Naive thymus-derived CD4-positive, alpha-beta T cell (primary cell): ENCODE measurements at regions not wholly inside any gene's neighbourhood (a gene's known extent, or its start where the extent isn't known, plus 50 kb on each side); places are given as distances from the start of the nearest gene placed in this dataset.

Source experiments
- ATAC-seq: fragments of 150-1000 bp; cut with Tn5 transposase; 2 replicates; pipeline ENCODE4 v1.10.0; 2021; ENCODE audit warnings: mild to moderate bottlenecking, moderate library complexity
- CTCF ChIA-PET: fragments of 350-600 bp; sonication (Branson Sonifier 250); formaldehyde crosslinking; loops from one replicate; lab custom pipeline; 2021; ENCODE audit warnings: antibody characterized with exemption; lab: Charles Lee
- POLR2A ChIA-PET: fragments of 350-600 bp; sonication (Branson Sonifier 250); formaldehyde crosslinking; loops from one replicate; lab custom pipeline; 2021; ENCODE audit warnings: antibody characterized with exemption, inconsistent platforms; lab: Charles Lee
- DNase-seq, 9 donors: peaks; one replicate each; pipeline versions ENCODE4 v3.0.0 to v3.0.0-alpha.2; 2020 to 2022; ENCODE audit warnings: mixed read lengths in 1 of 9
- H3K27ac ChIP-seq: one replicate; pipeline ENCODE4 v1.7.0; 2013; ENCODE audit warnings: mild to moderate bottlenecking, low read depth, low read length, moderate library complexity
- H3K27me3 ChIP-seq, 2 donors: one replicate each; pipeline ENCODE4 v1.7.0; 2013; ENCODE audit warnings: low read length in 2 of 2, mild to moderate bottlenecking in 2 of 2, moderate library complexity in 2 of 2; ENCODE audit not compliant: control insufficient read depth in 2 of 2, insufficient read depth in 2 of 2
- H3K36me3 ChIP-seq, 3 experiments: 1 replicate in 2 of 3; 2 replicates in 1 of 3; pipeline ENCODE4 v1.7.0; 2013; ENCODE audit warnings: low read length in 3 of 3, mild to moderate bottlenecking in 3 of 3, moderate library complexity in 1 of 3; ENCODE audit not compliant: insufficient read depth in 3 of 3, control insufficient read depth in 2 of 3
- H3K4me1 ChIP-seq, 2 donors: one replicate each; pipeline ENCODE4 v1.7.0; 2013; ENCODE audit warnings: low read length in 2 of 2, mild to moderate bottlenecking in 2 of 2, moderate library complexity in 1 of 2; ENCODE audit not compliant: control insufficient read depth in 2 of 2, insufficient read depth in 2 of 2
- H3K4me3 ChIP-seq: 2 replicates; pipeline ENCODE4 v1.7.0; 2013; ENCODE audit warnings: mild to moderate bottlenecking, low read length
- H3K9me3 ChIP-seq, 3 experiments: 1 replicate in 2 of 3; 2 replicates in 1 of 3; pipeline ENCODE4 v1.7.0; 2013; ENCODE audit warnings: low read length in 3 of 3; ENCODE audit not compliant: control insufficient read depth in 2 of 3
- H3K27ac Mint-ChIP-seq, 9 donors: one replicate each; pipeline ENCODE4 v1.8.0; 2020 to 2022; ENCODE audit warnings: mixed read lengths in 9 of 9, mild to moderate bottlenecking in 8 of 9, moderate library complexity in 5 of 9, inconsistent platforms in 2 of 9
- H3K27me3 Mint-ChIP-seq, 5 donors: one replicate each; pipeline ENCODE4 v1.8.0; 2021 to 2022; ENCODE audit warnings: mixed read lengths in 5 of 5, mild to moderate bottlenecking in 1 of 5
- H3K36me3 Mint-ChIP-seq, 5 donors: one replicate each; pipeline ENCODE4 v1.8.0; 2020 to 2022; ENCODE audit warnings: mixed read lengths in 5 of 5, mild to moderate bottlenecking in 3 of 5, inconsistent platforms in 1 of 5
- H3K4me1 Mint-ChIP-seq, 7 donors: one replicate each; pipeline ENCODE4 v1.8.0; 2020 to 2022; ENCODE audit warnings: mixed read lengths in 7 of 7, mild to moderate bottlenecking in 3 of 7, inconsistent platforms in 1 of 7
- H3K4me3 Mint-ChIP-seq, 10 donors: one replicate each; pipeline ENCODE4 v1.8.0; 2020 to 2022; ENCODE audit warnings: mild to moderate bottlenecking in 10 of 10, mixed read lengths in 10 of 10, moderate library complexity in 6 of 10, inconsistent platforms in 2 of 10
- H3K9me3 Mint-ChIP-seq, 11 donors: one replicate each; pipeline ENCODE4 v1.8.0; 2020 to 2022; ENCODE audit warnings: mixed read lengths in 11 of 11, mild to moderate bottlenecking in 4 of 11, inconsistent platforms in 1 of 11, moderate library complexity in 1 of 11
- intact Hi-C, 2 donors: fragments of 100-400 bp; cut with micrococcal nuclease; formaldehyde crosslinking; loops; one replicate each; pipeline ENCODE4 v1.15.1; 2023

GRCh38 chr16:60110531-60110930, 1376.4 kb upstream of the GOT2 start:
- H3K9me3 ChIP-seq, result no peaks in the 10 kb centered on the region
- intact Hi-C loops, result no loop called here
- no peak overlapping the region for H3K27ac Mint-ChIP-seq

GRCh38 chr16:60107871-60108270, 1373.8 kb upstream of the GOT2 start:
- ATAC-seq (no peak), DNase-seq (no peak)
- POLR2A ChIA-PET, result no interaction called here
- Mint-ChIP-seq H3K36me3 (no peaks in the 10 kb centered on the region), H3K9me3 (peaks cover 0 to 12% (median 4%) of the 10 kb centered on the region in 11 donors), H3K27ac (no peak overlapping the region), H3K27me3 (no peaks in the 10 kb centered on the region), H3K4me1 (peaks cover 0 to 13% (median 0%) of the 10 kb centered on the region in 7 donors), H3K4me3 (peak overlapping the region in 2 of 10 donors; percentile 17 to 30)
- Histone ChIP-seq H3K4me3 (no peak overlapping the region), H3K9me3 (no peaks in the 10 kb centered on the region), H3K36me3 (no peaks in the 10 kb centered on the region), H3K4me1 (no peaks in the 10 kb centered on the region), H3K27me3 (no peaks in the 10 kb centered on the region), H3K27ac (no peak overlapping the region)
- intact Hi-C loops, result no loop called here
- CTCF ChIA-PET, result no interaction called here

More at GRCh38 chr16:60110531-60110930, 1376.4 kb upstream of the GOT2 start:
- peaks cover 0 to 9% (median 4%) of the 10 kb centered on the region in 11 donors for H3K9me3 Mint-ChIP-seq
- Histone ChIP-seq H3K36me3 (no peaks in the 10 kb centered on the region), H3K27me3 (no peaks in the 10 kb centered on the region), H3K27ac (no peak overlapping the region), H3K4me1 (no peaks in the 10 kb centered on the region), H3K4me3 (no peak overlapping the region)
- peaks cover 0 to 13% (median 0%) of the 10 kb centered on the region in 7 donors for H3K4me1 Mint-ChIP-seq
- H3K27me3 Mint-ChIP-seq, result no peaks in the 10 kb centered on the region
- H3K4me3 Mint-ChIP-seq, result no peak overlapping the region
- ChIA-PET CTCF (no interaction called here), POLR2A (no interaction called here)
- ATAC-seq (no peak), DNase-seq (no peak)
- H3K36me3 Mint-ChIP-seq, result no peaks in the 10 kb centered on the region

GRCh38 chr16:60107437-60107836, 1373.3 kb upstream of the GOT2 start:
- H3K27me3 ChIP-seq, result no peaks in the 10 kb centered on the region
- H3K4me3 ChIP-seq, result no peak overlapping the region
- Mint-ChIP-seq H3K9me3 (peaks cover 0 to 12% (median 3%) of the 10 kb centered on the region in 11 donors), H3K27me3 (no peaks in the 10 kb centered on the region), H3K27ac (no peak overlapping the region), H3K4me1 (peaks cover 0 to 13% (median 0%) of the 10 kb centered on the region in 7 donors), H3K36me3 (no peaks in the 10 kb centered on the region), H3K4me3 (peak overlapping the region in 3 of 10 donors; percentile 10 to 30 (median 17))
- intact Hi-C loops, result no loop called here
- no peak overlapping the region for H3K27ac ChIP-seq
- CTCF ChIA-PET, result no interaction called here
- POLR2A ChIA-PET, result no interaction called here
- DNase-seq (peak in 1 of 9 donors; percentile 1), ATAC-seq (peak; percentile 52)
- H3K4me1 ChIP-seq, result no peaks in the 10 kb centered on the region
- no peaks in the 10 kb centered on the region for H3K9me3 ChIP-seq
- H3K36me3 ChIP-seq, result no peaks in the 10 kb centered on the region

- Mint-ChIP-seq H3K4me1 (no peaks in the 10 kb centered on the region), H3K27ac (no peak overlapping the region), H3K27me3 (no peaks in the 10 kb centered on the region), H3K9me3 (peaks cover 5 to 38% (median 10%) of the 10 kb centered on the region in 11 donors), H3K4me3 (no peak overlapping the region), H3K36me3 (no peaks in the 10 kb centered on the region)
- ChIA-PET CTCF (no interaction called here), POLR2A (no interaction called here)
- Histone ChIP-seq H3K27ac (no peak overlapping the region), H3K9me3 (peaks cover 0 to 4% (median 0%) of the 10 kb centered on the region in 3 experiments), H3K4me3 (no peak overlapping the region), H3K4me1 (no peaks in the 10 kb centered on the region), H3K27me3 (no peaks in the 10 kb centered on the region), H3K36me3 (no peaks in the 10 kb centered on the region)
- DNase-seq (no peak), ATAC-seq (no peak)
- intact Hi-C loops, result no loop called here
Observed at GRCh38 chr16:60100371-60100770, 1366.3 kb upstream of the GOT2 start.

- ATAC-seq (no peak), DNase-seq (no peak)
- ChIA-PET CTCF (no interaction called here), POLR2A (no interaction called here)
- H3K27ac Mint-ChIP-seq, result no peak overlapping the region
- H3K9me3 Mint-ChIP-seq, result peaks cover 0 to 31% (median 6%) of the 10 kb centered on the region in 11 donors
- H3K4me3 Mint-ChIP-seq, result no peak overlapping the region
- H3K36me3 Mint-ChIP-seq, result no peaks in the 10 kb centered on the region
- no peaks in the 10 kb centered on the region for H3K36me3 ChIP-seq
- no peaks in the 10 kb centered on the region for H3K27me3 Mint-ChIP-seq
- H3K27me3 ChIP-seq, result no peaks in the 10 kb centered on the region
- intact Hi-C loops, result no loop called here
- H3K27ac ChIP-seq, result no peak overlapping the region
- no peaks in the 10 kb centered on the region for H3K9me3 ChIP-seq
- H3K4me1 ChIP-seq, result no peaks in the 10 kb centered on the region
- H3K4me1 Mint-ChIP-seq, result no peaks in the 10 kb centered on the region
- no peak overlapping the region for H3K4me3 ChIP-seq
Observed at GRCh38 chr16:60091529-60091928, 1357.4 kb upstream of the GOT2 start.

GRCh38 chr16:60091071-60091470, 1357.0 kb upstream of the GOT2 start:
- Histone ChIP-seq H3K4me3 (no peak overlapping the region), H3K9me3 (no peaks in the 10 kb centered on the region), H3K36me3 (no peaks in the 10 kb centered on the region), H3K27ac (no peak overlapping the region), H3K27me3 (no peaks in the 10 kb centered on the region), H3K4me1 (no peaks in the 10 kb centered on the region)
- intact Hi-C loops, result no loop called here
- H3K4me3 Mint-ChIP-seq, result no peak overlapping the region
- CTCF ChIA-PET, result no interaction called here
- no peak for ATAC-seq
- no peak for DNase-seq
- POLR2A ChIA-PET, result no interaction called here
- no peak overlapping the region for H3K27ac Mint-ChIP-seq
- H3K9me3 Mint-ChIP-seq, result peaks cover 0 to 34% (median 6%) of the 10 kb centered on the region in 11 donors
- no peaks in the 10 kb centered on the region for H3K27me3 Mint-ChIP-seq
- no peaks in the 10 kb centered on the region for H3K4me1 Mint-ChIP-seq
- H3K36me3 Mint-ChIP-seq, result no peaks in the 10 kb centered on the region

- H3K27me3 ChIP-seq, result no peaks in the 10 kb centered on the region
- DNase-seq (no peak), ATAC-seq (no peak)
- Mint-ChIP-seq H3K27ac (no peak overlapping the region), H3K4me1 (no peaks in the 10 kb centered on the region), H3K27me3 (no peaks in the 10 kb centered on the region), H3K4me3 (no peak overlapping the region), H3K9me3 (peaks cover 2 to 25% (median 11%) of the 10 kb centered on the region in 11 donors), H3K36me3 (no peaks in the 10 kb centered on the region)
- no peaks in the 10 kb centered on the region for H3K36me3 ChIP-seq
- H3K4me3 ChIP-seq, result no peak overlapping the region
- H3K27ac ChIP-seq, result no peak overlapping the region
- H3K4me1 ChIP-seq, result no peaks in the 10 kb centered on the region
- POLR2A ChIA-PET, result no interaction called here
- CTCF ChIA-PET, result no interaction called here
- intact Hi-C loops, result no loop called here
- no peaks in the 10 kb centered on the region for H3K9me3 ChIP-seq
Observed at GRCh38 chr16:60087530-60087929, 1353.4 kb upstream of the GOT2 start.
